ENCODE measurements at regions not wholly inside any gene's neighbourhood (a gene's known extent, or its start where the extent isn't known, plus 50 kb on each side); places are given as distances from the start of the nearest gene placed in this dataset.

DNA sequence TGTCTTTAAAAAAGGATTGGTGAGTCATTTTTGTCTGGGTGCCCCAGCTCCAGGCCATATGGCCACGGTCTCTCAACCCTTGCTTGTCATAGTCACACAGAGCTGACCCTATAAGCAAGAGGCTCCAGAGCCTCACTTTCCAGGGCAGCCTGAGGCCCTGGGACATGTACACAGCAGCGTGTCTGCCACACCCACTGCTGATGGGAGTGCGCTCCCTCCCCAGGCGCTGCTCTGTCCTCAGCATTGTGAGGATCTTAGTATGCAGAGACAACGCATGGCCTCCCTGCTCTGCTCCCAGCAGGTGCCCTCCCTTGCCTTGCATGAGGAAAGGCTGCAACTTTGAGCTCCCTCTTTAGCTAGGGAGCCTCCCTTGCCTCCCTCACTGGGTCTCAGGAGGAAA is 80.8 kb upstream of the CRHR1 start:
- H3K4me3 ChIP-seq (ENCODE audit: low read depth, low read length): no peak overlapping the region
- no peak for DNase-seq (ENCODE audit: low read depth)
- TF ChIP-seq, protein P1, sequence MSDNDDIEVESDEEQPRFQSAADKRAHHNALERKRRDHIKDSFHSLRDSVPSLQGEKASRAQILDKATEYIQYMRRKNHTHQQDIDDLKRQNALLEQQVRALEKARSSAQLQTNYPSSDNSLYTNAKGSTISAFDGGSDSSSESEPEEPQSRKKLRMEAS (IDR thresholded peaks at IDR 0.05; ENCODE audit: low read depth, low read length): no peak
- TF ChIP-seq, protein P2, sequence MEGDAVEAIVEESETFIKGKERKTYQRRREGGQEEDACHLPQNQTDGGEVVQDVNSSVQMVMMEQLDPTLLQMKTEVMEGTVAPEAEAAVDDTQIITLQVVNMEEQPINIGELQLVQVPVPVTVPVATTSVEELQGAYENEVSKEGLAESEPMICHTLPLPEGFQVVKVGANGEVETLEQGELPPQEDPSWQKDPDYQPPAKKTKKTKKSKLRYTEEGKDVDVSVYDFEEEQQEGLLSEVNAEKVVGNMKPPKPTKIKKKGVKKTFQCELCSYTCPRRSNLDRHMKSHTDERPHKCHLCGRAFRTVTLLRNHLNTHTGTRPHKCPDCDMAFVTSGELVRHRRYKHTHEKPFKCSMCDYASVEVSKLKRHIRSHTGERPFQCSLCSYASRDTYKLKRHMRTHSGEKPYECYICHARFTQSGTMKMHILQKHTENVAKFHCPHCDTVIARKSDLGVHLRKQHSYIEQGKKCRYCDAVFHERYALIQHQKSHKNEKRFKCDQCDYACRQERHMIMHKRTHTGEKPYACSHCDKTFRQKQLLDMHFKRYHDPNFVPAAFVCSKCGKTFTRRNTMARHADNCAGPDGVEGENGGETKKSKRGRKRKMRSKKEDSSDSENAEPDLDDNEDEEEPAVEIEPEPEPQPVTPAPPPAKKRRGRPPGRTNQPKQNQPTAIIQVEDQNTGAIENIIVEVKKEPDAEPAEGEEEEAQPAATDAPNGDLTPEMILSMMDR (IDR thresholded peaks at IDR 0.05; ENCODE audit: low read depth, low read length): no peak
- TF ChIP-seq MYC (IDR thresholded peaks at IDR 0.05; ENCODE audit: low read depth, low read length) (no peak), POLR2A (IDR thresholded peaks at IDR 0.05; ENCODE audit: extremely low read depth, insufficient read length) (no peak)

DNA sequence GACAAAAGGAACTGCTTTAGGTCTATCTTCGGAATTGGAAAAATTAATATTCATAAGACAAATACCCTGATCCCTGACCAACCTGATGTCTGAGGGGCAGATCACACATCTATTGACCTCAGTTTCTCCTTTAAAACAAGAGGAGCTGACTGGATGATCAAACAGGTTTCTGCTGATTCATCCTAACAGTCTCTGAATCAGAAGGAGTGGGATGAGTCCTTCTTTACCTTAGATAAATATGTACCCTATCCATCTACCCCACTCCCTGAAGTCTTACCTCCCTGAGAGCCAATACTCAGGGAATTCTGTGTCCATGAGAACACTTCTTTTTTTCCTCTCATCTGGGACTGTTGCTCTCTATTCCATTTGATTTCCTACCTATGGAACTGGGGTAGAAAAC is 80.3 kb upstream of the CRHR1 start:
- TF ChIP-seq, protein P1 (IDR thresholded peaks at IDR 0.05; ENCODE audit: low read depth, low read length): no peak
- TF ChIP-seq MYC (IDR thresholded peaks at IDR 0.05; ENCODE audit: low read depth, low read length): no peak
- TF ChIP-seq, protein P2 (IDR thresholded peaks at IDR 0.05; ENCODE audit: low read depth, low read length): no peak
- TF ChIP-seq POLR2A (IDR thresholded peaks at IDR 0.05; ENCODE audit: extremely low read depth, insufficient read length): no peak
- no peak overlapping the region for H3K4me3 ChIP-seq (ENCODE audit: low read depth, low read length)
- DNase-seq (ENCODE audit: low read depth): no peak

DNA sequence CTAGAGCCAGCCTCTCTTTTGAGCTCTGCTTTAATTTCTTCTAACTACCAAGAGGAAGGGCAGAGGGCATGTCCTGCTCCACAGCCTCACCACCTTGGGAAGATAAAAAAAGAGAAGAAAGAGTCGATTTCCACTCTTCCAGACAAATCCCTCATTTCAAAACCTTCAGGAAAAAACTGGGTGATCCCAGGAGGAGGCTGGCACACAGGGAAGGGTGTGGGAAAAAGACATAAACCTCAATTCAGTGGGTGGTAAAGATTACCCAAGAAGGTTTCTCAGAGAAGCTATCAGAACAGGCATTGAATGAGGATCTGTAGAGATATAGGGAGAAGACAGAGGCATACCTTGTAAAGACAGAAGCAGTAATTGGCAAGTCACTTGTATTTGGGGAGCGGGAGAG is 79.9 kb upstream of the CRHR1 start:
- H3K4me3 ChIP-seq (ENCODE audit: low read depth, low read length): no peak overlapping the region
- DNase-seq (ENCODE audit: low read depth): no peak
- TF ChIP-seq, protein P1 (IDR thresholded peaks at IDR 0.05; ENCODE audit: low read depth, low read length): no peak
- TF ChIP-seq POLR2A (IDR thresholded peaks at IDR 0.05; ENCODE audit: extremely low read depth, insufficient read length): no peak
- TF ChIP-seq MYC (IDR thresholded peaks at IDR 0.05; ENCODE audit: low read depth, low read length): no peak
- TF ChIP-seq, protein P2 (IDR thresholded peaks at IDR 0.05; ENCODE audit: low read depth, low read length): no peak

DNA sequence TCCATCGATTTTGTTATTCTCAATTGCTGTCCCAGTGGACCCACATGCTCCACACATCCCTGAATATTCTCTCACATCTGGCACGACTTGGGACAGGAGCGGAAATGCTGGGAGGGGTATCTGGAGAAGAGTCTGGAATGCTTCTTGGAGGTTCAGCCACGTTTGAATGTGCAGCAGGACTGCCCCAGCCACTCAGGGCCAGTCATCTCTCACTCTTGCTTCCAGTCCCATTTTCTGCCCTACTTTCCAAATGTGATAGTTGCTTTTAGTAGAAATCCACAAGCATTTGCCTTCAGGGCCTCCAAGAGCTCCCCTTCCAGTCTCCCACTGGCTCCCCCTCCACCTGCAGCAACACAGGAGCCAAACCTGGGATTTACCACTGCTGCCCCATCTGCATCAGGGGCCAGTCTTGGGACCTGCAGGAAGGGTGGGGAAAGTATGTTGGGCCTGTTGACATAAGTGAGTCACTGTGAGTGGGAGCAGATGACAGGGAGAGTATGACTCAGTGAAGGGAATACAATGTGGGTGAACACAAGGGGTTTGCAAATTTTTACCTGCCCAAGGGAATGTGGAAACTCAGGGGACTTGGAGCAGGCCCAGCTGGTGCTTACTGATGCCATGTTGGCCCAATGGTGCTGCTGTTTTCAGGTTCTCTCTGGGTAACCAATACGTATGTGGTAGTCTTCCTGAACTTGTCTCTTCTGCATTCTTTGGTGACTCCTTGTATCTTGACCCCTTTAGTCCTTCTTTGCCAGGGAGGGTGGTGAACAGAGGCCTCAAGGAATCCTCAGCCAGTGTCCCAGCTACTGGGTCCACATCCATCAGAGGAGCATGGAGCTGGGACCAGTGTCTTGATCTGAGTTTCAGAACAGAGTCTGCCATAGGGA is 78.8 kb upstream of the CRHR1 start:
- TF ChIP-seq, protein P2 (IDR thresholded peaks at IDR 0.05; ENCODE audit: low read depth, low read length): no peak
- TF ChIP-seq MYC (IDR thresholded peaks at IDR 0.05; ENCODE audit: low read depth, low read length) (no peak), POLR2A (IDR thresholded peaks at IDR 0.05; ENCODE audit: extremely low read depth, insufficient read length) (no peak)
- TF ChIP-seq, protein P1 (IDR thresholded peaks at IDR 0.05; ENCODE audit: low read depth, low read length): no peak
- DNase-seq (ENCODE audit: low read depth): peak; percentile 18
- no peak overlapping the region for H3K4me3 ChIP-seq (ENCODE audit: low read depth, low read length)

DNA sequence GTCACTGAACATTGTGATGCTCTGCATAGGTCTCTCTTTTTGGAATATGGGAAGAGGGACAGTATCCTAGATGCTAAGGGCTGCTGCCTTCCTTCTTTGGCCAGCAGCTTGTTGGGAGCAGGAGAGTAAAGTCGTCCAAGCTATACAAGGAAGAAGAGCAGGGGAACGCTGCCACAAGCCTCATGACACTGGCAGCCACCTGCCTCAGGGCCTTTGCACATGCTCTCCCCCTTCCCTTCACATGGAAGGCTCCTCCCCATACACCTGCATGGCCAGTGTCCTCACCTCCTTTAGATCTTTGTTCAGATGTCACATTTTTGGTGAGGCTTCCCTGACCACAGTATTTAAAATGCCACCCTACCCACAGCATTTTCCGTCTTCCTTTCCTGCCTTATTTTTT is 78.1 kb upstream of the CRHR1 start:
- H3K4me3 ChIP-seq (ENCODE audit: low read depth, low read length): no peak overlapping the region
- no peak for TF ChIP-seq MYC (IDR thresholded peaks at IDR 0.05; ENCODE audit: low read depth, low read length)
- TF ChIP-seq, protein P2 (IDR thresholded peaks at IDR 0.05; ENCODE audit: low read depth, low read length): no peak
- no peak for TF ChIP-seq POLR2A (IDR thresholded peaks at IDR 0.05; ENCODE audit: extremely low read depth, insufficient read length)
- TF ChIP-seq, protein P1 (IDR thresholded peaks at IDR 0.05; ENCODE audit: low read depth, low read length): no peak
- DNase-seq (ENCODE audit: low read depth): no peak
